Sigmoid colon (tissue), 6 donors: ENCODE measurements at regions not wholly inside any gene's neighbourhood (a gene's known extent, or its start where the extent isn't known, plus 50 kb on each side); places are given as distances from the start of the nearest gene placed in this dataset.

Source experiments
- DNase-seq: peaks from one replicate; pipeline ENCODE4 v3.0.0-alpha.2; 2019
- H3K27ac ChIP-seq, 4 donors: fragments of 200-600 bp; sonication (generic); one replicate each; pipeline ENCODE4 v1.5.1; 2016 to 2019; ENCODE audit warnings: mild to moderate bottlenecking in 1 of 4
- H3K27me3 ChIP-seq, 3 donors: fragments of 200-600 bp; sonication (generic); one replicate each; pipeline ENCODE4 v1.5.1; 2019; ENCODE audit warnings: mild to moderate bottlenecking in 1 of 3
- H3K36me3 ChIP-seq, 4 donors: fragments of 200-600 bp; sonication (generic); one replicate each; pipeline ENCODE4 v1.5.1; 2016 to 2019
- H3K4me1 ChIP-seq, 4 donors: fragments of 200-600 bp; sonication (generic); one replicate each; pipeline ENCODE4 v1.5.1; 2017 to 2019
- H3K4me3 ChIP-seq, 4 donors: fragments of 200-600 bp; sonication (generic); one replicate each; pipeline ENCODE4 v1.5.1; 2017 to 2019; ENCODE audit warnings: mild to moderate bottlenecking in 2 of 4, moderate library complexity in 1 of 4
- H3K9me3 ChIP-seq, 4 donors: fragments of 200-600 bp in 3 of 4; sonication (generic) in 3 of 4; one replicate each; pipeline versions ENCODE4 v1.5.1 to v1.6.1; 2013 to 2019
- CTCF ChIP-seq, 4 experiments: fragments of 450-650 bp in 3 of 4; fragments of 200-600 bp in 1 of 4; IDR thresholded peaks; one replicate each; pipeline ENCODE4 v1.5.1; 2016 to 2019; ENCODE audit warnings: antibody characterized with exemption in 4 of 4, mild to moderate bottlenecking in 3 of 4, moderate library complexity in 2 of 4
- EP300 ChIP-seq, 4 donors: sonication (generic); formaldehyde crosslinking; IDR thresholded peaks; one replicate each; pipeline ENCODE4 v1.6.1; 2017; ENCODE audit warnings: antibody characterized with exemption in 4 of 4
- POLR2A ChIP-seq, 2 donors: fragments of 450-650 bp; IDR thresholded peaks; one replicate each; pipeline ENCODE4 v1.6.1; 2016; ENCODE audit warnings: antibody characterized with exemption in 2 of 2, mild to moderate bottlenecking in 2 of 2, moderate library complexity in 2 of 2
- POLR2AphosphoS5 ChIP-seq, 4 donors: sonication (generic); formaldehyde crosslinking; IDR thresholded peaks; one replicate each; pipeline ENCODE4 v1.6.1; 2017; ENCODE audit warnings: antibody characterized with exemption in 4 of 4
- WGBS, 2 donors: extraction: QIAGEN DNeasy Blood & Tissue Kit; methylation state at CpG; one replicate each; pipeline ENCODE4 v1.1.7; 2013; 5-methylcytosine and 5-hydroxymethylcytosine counted together
- intact Hi-C: fragments of 100-400 bp; cut with DNase I; formaldehyde crosslinking; loops from one replicate; pipeline ENCODE4 v1.15.1; 2023
- donor health status: healthy with polysubstance abuse.
- donor health status: healthy.

GRCh38 chr4:110953898-110954297, 331.0 kb upstream of the PITX2 start:
- WGBS, 2 donors: 13 to 58% methylated on average over 4 of the region's 4 CpGs
- no peaks in the 10 kb centered on the region for H3K27me3 ChIP-seq
- H3K36me3 ChIP-seq: no peaks in the 10 kb centered on the region
- no peaks in the 10 kb centered on the region for H3K4me1 ChIP-seq
- DNase-seq: no peak
- TF ChIP-seq POLR2AphosphoS5 (IDR thresholded peaks at IDR 0.05) (no peak), POLR2A (IDR thresholded peaks at IDR 0.05) (no peak), EP300 (IDR thresholded peaks at IDR 0.05) (no peak), CTCF (IDR thresholded peaks at IDR 0.05) (no peak)
- no peak overlapping the region for H3K27ac ChIP-seq
- no peak overlapping the region for H3K4me3 ChIP-seq
- no peaks in the 10 kb centered on the region for H3K9me3 ChIP-seq
- intact Hi-C loops: no loop called here

GRCh38 chr4:110955748-110956147, 332.9 kb upstream of the PITX2 start:
- intact Hi-C loops: no loop called here
- H3K27ac ChIP-seq: no peak overlapping the region
- WGBS, 2 donors: 90 to 99% methylated on average over 1 of the region's 1 CpG

DNA sequence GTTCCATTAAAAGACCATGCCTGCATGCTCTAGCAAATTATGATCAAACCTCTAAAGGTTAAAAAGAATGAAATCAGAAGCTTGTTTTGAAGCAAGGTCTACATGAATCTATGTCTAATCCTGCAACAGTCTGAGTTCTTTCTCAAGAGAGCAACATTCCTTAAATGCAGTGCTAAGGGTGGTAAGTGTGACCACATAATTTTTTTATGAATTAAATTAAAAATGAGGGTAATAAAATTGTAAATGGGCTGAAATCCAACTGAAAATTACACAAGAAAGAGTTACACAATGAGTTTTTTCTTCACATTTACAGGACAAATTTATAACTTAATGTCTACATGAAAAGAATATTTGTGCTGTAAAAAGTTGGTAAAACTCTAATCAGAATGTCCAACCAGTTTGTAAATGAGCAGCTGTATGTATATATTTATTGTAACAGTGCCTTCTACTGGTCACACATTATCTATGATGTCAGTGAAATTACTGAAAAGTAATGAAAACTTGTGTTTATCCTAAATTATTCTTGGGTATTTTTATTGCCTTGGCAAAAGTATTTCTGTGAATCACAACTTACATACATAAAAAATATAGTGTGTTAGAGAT, 336.3 kb upstream of the PITX2 start:
- TF ChIP-seq CTCF (IDR thresholded peaks at IDR 0.05) (no peak), EP300 (IDR thresholded peaks at IDR 0.05) (no peak), POLR2AphosphoS5 (IDR thresholded peaks at IDR 0.05) (no peak), POLR2A (IDR thresholded peaks at IDR 0.05) (no peak)
- H3K9me3 ChIP-seq: no peaks in the 10 kb centered on the region
- intact Hi-C loops: no loop called here
- no peaks in the 10 kb centered on the region for H3K36me3 ChIP-seq
- H3K4me1 ChIP-seq: no peaks in the 10 kb centered on the region
- no peak overlapping the region for H3K4me3 ChIP-seq
- no peak for DNase-seq
- H3K27me3 ChIP-seq: peaks cover 0 to 7% (median 0%) of the 10 kb centered on the region in 3 donors
- no peak overlapping the region for H3K27ac ChIP-seq

More at GRCh38 chr4:110955748-110956147, 332.9 kb upstream of the PITX2 start:
- Histone ChIP-seq H3K4me1 (no peaks in the 10 kb centered on the region), H3K9me3 (no peaks in the 10 kb centered on the region), H3K27me3 (no peaks in the 10 kb centered on the region), H3K4me3 (no peak overlapping the region), H3K36me3 (no peaks in the 10 kb centered on the region)
- TF ChIP-seq EP300 (IDR thresholded peaks at IDR 0.05): no peak
- TF ChIP-seq POLR2AphosphoS5 (IDR thresholded peaks at IDR 0.05): no peak
- TF ChIP-seq POLR2A (IDR thresholded peaks at IDR 0.05): no peak
- no peak for TF ChIP-seq CTCF (IDR thresholded peaks at IDR 0.05)
- DNase-seq: no peak

DNA sequence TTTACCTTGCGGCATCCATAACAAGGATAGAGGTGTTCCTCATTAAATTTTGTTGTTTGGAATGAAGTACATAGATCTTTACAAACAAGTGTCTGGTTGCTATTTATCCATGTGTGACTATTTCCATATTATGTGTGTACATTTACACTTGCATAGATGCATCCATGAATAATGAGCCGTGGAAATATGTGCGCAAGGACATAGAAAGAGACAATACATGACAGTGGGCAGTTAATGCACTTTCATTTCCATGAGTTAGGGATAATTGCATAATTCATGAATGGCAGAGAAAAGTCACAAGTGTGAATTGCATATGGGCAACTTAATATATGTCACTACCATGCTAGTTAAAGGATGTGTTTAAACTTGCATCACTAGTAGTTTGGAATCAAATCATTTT, 338.2 kb upstream of the PITX2 start:
- Histone ChIP-seq H3K4me1 (no peaks in the 10 kb centered on the region), H3K27me3 (peaks cover 0 to 8% (median 0%) of the 10 kb centered on the region in 3 donors), H3K9me3 (no peaks in the 10 kb centered on the region), H3K36me3 (no peaks in the 10 kb centered on the region), H3K4me3 (no peak overlapping the region), H3K27ac (no peak overlapping the region)
- 85 to 88% methylated on average over 3 of the region's 3 CpGs for whole genome bisulfite sequencing, 2 donors
- TF ChIP-seq CTCF (IDR thresholded peaks at IDR 0.05): no peak
- intact Hi-C loops: no loop called here
- no peak for DNase-seq

- H3K9me3 ChIP-seq: no peaks in the 10 kb centered on the region
- WGBS, 2 donors: 81 to 84% methylated on average over 3 of the region's 3 CpGs
- TF ChIP-seq POLR2AphosphoS5 (IDR thresholded peaks at IDR 0.05): no peak
- TF ChIP-seq EP300 (IDR thresholded peaks at IDR 0.05): no peak
- TF ChIP-seq CTCF (IDR thresholded peaks at IDR 0.05): no peak
- TF ChIP-seq POLR2A (IDR thresholded peaks at IDR 0.05): no peak
- no peaks in the 10 kb centered on the region for H3K36me3 ChIP-seq
- H3K4me3 ChIP-seq: no peak overlapping the region
- no peak for DNase-seq
- peaks cover 0 to 8% (median 0%) of the 10 kb centered on the region in 3 donors for H3K27me3 ChIP-seq
- H3K27ac ChIP-seq: no peak overlapping the region
- intact Hi-C loops: no loop called here
- H3K4me1 ChIP-seq: no peaks in the 10 kb centered on the region
These were observed 339.7 kb upstream of the PITX2 start for GRCh38 chr4:110962616-110963015.
